IPS DF 6.9 (cell line): ENCODE measurements at regions not wholly inside any gene's neighbourhood (a gene's known extent, or its start where the extent isn't known, plus 50 kb on each side); places are given as distances from the start of the nearest gene placed in this dataset.

Experiments used
- DNase-seq: peaks from one replicate; pipeline ENCODE4 v3.0.0-alpha.2; 2013; ENCODE audit warnings: low read depth, low spot score
- H3K27ac ChIP-seq: one replicate; pipeline ENCODE4 v1.5.1; 2013; ENCODE audit warnings: low read length, control low read depth
- H3K27me3 ChIP-seq: 2 replicates; pipeline ENCODE4 v1.6.1; 2013; ENCODE audit warnings: mild to moderate bottlenecking, low read length; ENCODE audit not compliant: control insufficient read depth, insufficient read depth
- H3K36me3 ChIP-seq: 2 replicates; pipeline ENCODE4 v1.6.1; 2013; ENCODE audit warnings: low read length; ENCODE audit not compliant: control insufficient read depth, insufficient read depth
- H3K4me1 ChIP-seq: 2 replicates; pipeline ENCODE4 v1.6.1; 2013; ENCODE audit warnings: low read length; ENCODE audit not compliant: control insufficient read depth, insufficient read depth
- H3K4me3 ChIP-seq: 2 replicates; pipeline ENCODE4 v1.5.1; 2013; ENCODE audit warnings: mild to moderate bottlenecking, low read length
- H3K9me3 ChIP-seq: 2 replicates; pipeline ENCODE4 v1.6.1; 2013; ENCODE audit warnings: low read length, inconsistent platforms; ENCODE audit not compliant: control insufficient read depth, insufficient read depth
- WGBS: extraction: QIAGEN DNeasy Blood & Tissue Kit; methylation state at CpG from one replicate; pipeline ENCODE4 v1.1.7; 2013; ENCODE audit warnings: mixed read lengths, missing lambda C conversion rate; ENCODE audit not compliant: insufficient read length, insufficient coverage; 5-methylcytosine and 5-hydroxymethylcytosine counted together

- H3K27ac ChIP-seq = no peak overlapping the region
- H3K9me3 ChIP-seq = no peaks in the 10 kb centered on the region
- H3K4me3 ChIP-seq = no peak overlapping the region
- no peak for DNase-seq
- WGBS = no CpG with 5 or more reads among the region's 3 CpGs
- H3K36me3 ChIP-seq = no peaks in the 10 kb centered on the region
- no peaks in the 10 kb centered on the region for H3K27me3 ChIP-seq
- H3K4me1 ChIP-seq = no peaks in the 10 kb centered on the region
Measured at GRCh38 chr9:75824816-75825568, 65.5 kb upstream of the PCSK5 start.

- H3K27ac ChIP-seq = no peak overlapping the region
- WGBS = no CpG with 5 or more reads among the region's 2 CpGs
- no peaks in the 10 kb centered on the region for H3K9me3 ChIP-seq
- H3K4me3 ChIP-seq = no peak overlapping the region
- no peaks in the 10 kb centered on the region for H3K27me3 ChIP-seq
- no peak for DNase-seq
- H3K4me1 ChIP-seq = no peaks in the 10 kb centered on the region
- H3K36me3 ChIP-seq = no peaks in the 10 kb centered on the region
Measured at GRCh38 chr9:75826314-75826713, 64.2 kb upstream of the PCSK5 start.

GRCh38 chr9:75830303-75830702, 60.2 kb upstream of the PCSK5 start:
- no peaks in the 10 kb centered on the region for H3K27me3 ChIP-seq
- DNase-seq = no peak
- H3K4me1 ChIP-seq = no peaks in the 10 kb centered on the region; the same call in 1 of the 2 replicates
- no peaks in the 10 kb centered on the region for H3K9me3 ChIP-seq
- no peak overlapping the region for H3K4me3 ChIP-seq
- H3K27ac ChIP-seq = no peak overlapping the region
- no peaks in the 10 kb centered on the region for H3K36me3 ChIP-seq

GRCh38 chr9:75833778-75834177, 56.7 kb upstream of the PCSK5 start:
- no peak for DNase-seq

GRCh38 chr9:75834878-75835277, 55.6 kb upstream of the PCSK5 start:
- H3K9me3 ChIP-seq = no peaks in the 10 kb centered on the region
- H3K4me1 ChIP-seq = no peaks in the 10 kb centered on the region; the same call in 1 of the 2 replicates
- WGBS = no CpG with 5 or more reads among the region's 2 CpGs
- no peak overlapping the region for H3K4me3 ChIP-seq
- no peak for DNase-seq
- no peaks in the 10 kb centered on the region for H3K36me3 ChIP-seq
- no peak overlapping the region for H3K27ac ChIP-seq
- no peaks in the 10 kb centered on the region for H3K27me3 ChIP-seq

More at GRCh38 chr9:75833778-75834177, 56.7 kb upstream of the PCSK5 start:
- Histone ChIP-seq H3K9me3 (no peaks in the 10 kb centered on the region), H3K36me3 (no peaks in the 10 kb centered on the region), H3K27me3 (no peaks in the 10 kb centered on the region), H3K4me1 (no peaks in the 10 kb centered on the region; the same call in 1 of the 2 replicates), H3K4me3 (no peak overlapping the region), H3K27ac (no peak overlapping the region)
